GM12864 (cell line): ENCODE measurements at regions not wholly inside any gene's neighbourhood (a gene's known extent, or its start where the extent isn't known, plus 50 kb on each side); places are given as distances from the start of the nearest gene placed in this dataset.

ENCODE experiments used
- DNase-seq: peaks from one replicate; pipeline ENCODE4 v3.0.0-alpha.2; 2011; ENCODE audit warnings: low read depth
- H3K4me3 ChIP-seq: 2 replicates; pipeline ENCODE4 v1.5.1; 2011; ENCODE audit warnings: mild to moderate bottlenecking, low read depth, low read length, control low read depth
- CTCF ChIP-seq: IDR thresholded peaks from 2 replicates; pipeline ENCODE4 v1.5.1; 2011; ENCODE audit warnings: low read depth, mild to moderate bottlenecking, moderate library complexity, low read length, control low read depth, inconsistent platforms; ENCODE audit errors: missing control alignments

GRCh38 chr12:127035011-127035879, 1231.7 kb upstream of the TMEM132C start:
- DNase-seq = no peak
- no peak for TF ChIP-seq CTCF
- H3K4me3 ChIP-seq = no peak overlapping the region

- no peak overlapping the region for H3K4me3 ChIP-seq
- no peak for DNase-seq
- no peak for TF ChIP-seq CTCF
Measured at GRCh38 chr12:127038152-127038551, 1228.8 kb upstream of the TMEM132C start.

GRCh38 chr12:127038761-127039160, 1228.2 kb upstream of the TMEM132C start:
- DNase-seq = no peak
- no peak overlapping the region for H3K4me3 ChIP-seq
- no peak for TF ChIP-seq CTCF

GRCh38 chr12:127041985-127042625, 1224.9 kb upstream of the TMEM132C start:
- no peak overlapping the region for H3K4me3 ChIP-seq
- DNase-seq = peak; percentile 64
- no peak for TF ChIP-seq CTCF

- no peak for DNase-seq
- no peak for TF ChIP-seq CTCF
- H3K4me3 ChIP-seq = no peak overlapping the region
Measured at GRCh38 chr12:127043731-127044130, 1223.2 kb upstream of the TMEM132C start.

- no peak for TF ChIP-seq CTCF
- no peak for DNase-seq
- H3K4me3 ChIP-seq = no peak overlapping the region
Measured at GRCh38 chr12:127044836-127045235, 1222.1 kb upstream of the TMEM132C start.
